G401 (cell line): ENCODE measurements at regions not wholly inside any gene's neighbourhood (a gene's known extent, or its start where the extent isn't known, plus 50 kb on each side); places are given as distances from the start of the nearest gene placed in this dataset.

Experiments used
- DNase-seq: peaks from one replicate; pipeline ENCODE4 v3.0.0-alpha.2; 2015; ENCODE audit warnings: low spot score
- in situ Hi-C: cut with HindIII; loops from 2 replicates; pipeline ENCODE4 v1.10.0; 2016; ENCODE audit warnings: low sequenced_read_pairs, mixed read lengths

GRCh38 chr2:204012072-204012653, 75.6 kb downstream of the ICOS start:
- peak; percentile 3 for DNase-seq
- in situ Hi-C loops: no loop called here

GRCh38 chr2:204015118-204015843, 78.7 kb downstream of the ICOS start:
- in situ Hi-C loops: no loop called here

GRCh38 chr2:204018717-204019116, 82.2 kb downstream of the ICOS start:
- no peak for DNase-seq
- in situ Hi-C loops: no loop called here

More at GRCh38 chr2:204015118-204015843, 78.7 kb downstream of the ICOS start:
- no peak for DNase-seq

- in situ Hi-C loops: no loop called here
- no peak for DNase-seq
These were observed 83.3 kb downstream of the ICOS start for GRCh38 chr2:204019572-204020501.

- in situ Hi-C loops: no loop called here
These were observed 84.9 kb downstream of the ICOS start for GRCh38 chr2:204021290-204022081.

GRCh38 chr2:204022550-204022949, 86.0 kb downstream of the ICOS start:
- in situ Hi-C loops: no loop called here

More at GRCh38 chr2:204021290-204022081, 84.9 kb downstream of the ICOS start:
- no peak for DNase-seq

GRCh38 chr2:204023088-204023487, 86.5 kb downstream of the ICOS start:
- in situ Hi-C loops: no loop called here
- no peak for DNase-seq

More at GRCh38 chr2:204022550-204022949, 86.0 kb downstream of the ICOS start:
- no peak for DNase-seq

GRCh38 chr2:204024503-204024902, 87.9 kb downstream of the ICOS start:
- in situ Hi-C loops: no loop called here
- DNase-seq: peak; percentile 20

- in situ Hi-C loops: no loop called here
- no peak for DNase-seq
These were observed 88.4 kb downstream of the ICOS start for GRCh38 chr2:204024906-204025475.

- in situ Hi-C loops: no loop called here
- DNase-seq: no peak
These were observed 89.7 kb downstream of the ICOS start for GRCh38 chr2:204026294-204026693.

GRCh38 chr2:204027091-204027490, 90.5 kb downstream of the ICOS start:
- in situ Hi-C loops: no loop called here

GRCh38 chr2:204030322-204030721, 93.8 kb downstream of the ICOS start:
- DNase-seq: no peak
- in situ Hi-C loops: no loop called here

More at GRCh38 chr2:204027091-204027490, 90.5 kb downstream of the ICOS start:
- no peak for DNase-seq

- no peak for DNase-seq
- in situ Hi-C loops: no loop called here
These were observed 94.5 kb downstream of the ICOS start for GRCh38 chr2:204031056-204031455.

- in situ Hi-C loops: no loop called here
- no peak for DNase-seq
These were observed 95.7 kb downstream of the ICOS start for GRCh38 chr2:204032301-204032700.

- in situ Hi-C loops: no loop called here
These were observed 97.3 kb downstream of the ICOS start for GRCh38 chr2:204033611-204034495.

GRCh38 chr2:204036706-204037105, 100.1 kb downstream of the ICOS start:
- no peak for DNase-seq
- in situ Hi-C loops: no loop called here

More at GRCh38 chr2:204033611-204034495, 97.3 kb downstream of the ICOS start:
- DNase-seq: no peak

GRCh38 chr2:204037286-204037685, 100.7 kb downstream of the ICOS start:
- in situ Hi-C loops: no loop called here
- no peak for DNase-seq
